GM12878 (cell line): ENCODE measurements at regions not wholly inside any gene's neighbourhood (a gene's known extent, or its start where the extent isn't known, plus 50 kb on each side); places are given as distances from the start of the nearest gene placed in this dataset.

Source experiments
- ATAC-seq: fragments of 200-7000 bp; cut with Tn5 transposase; 3 replicates; pipeline ENCODE4 v1.9.1; 2020; ENCODE audit warnings: mild to moderate bottlenecking, moderate library complexity
- BruUV-seq: library from RNA; stranded (reverse); fragments of 400-500 nt; replicated peaks from 2 replicates; lab custom pipeline; 2021; lab: Mats Ljungman, UMichigan
- CTCF ChIA-PET: fragments of 300-600 bp; sonication (Branson Sonifier 250); formaldehyde crosslinking; extraction: SDS; loops from one replicate; lab custom pipeline; 2021; ENCODE audit warnings: inconsistent platforms; lab: Yijun Ruan, JAX
- POLR2A ChIA-PET: fragments of 350-600 bp; formaldehyde crosslinking; extraction: SDS; loops from one replicate; lab custom pipeline; 2021; ENCODE audit warnings: inconsistent platforms; lab: Charles Lee
- RAD21 ChIA-PET: fragments of 300-600 bp; sonication (Branson Sonifier 250); formaldehyde crosslinking; loops from one replicate; lab custom pipeline; 2023; ENCODE audit warnings: antibody characterized with exemption; ENCODE audit not compliant: unreplicated experiment; lab: Charles Lee
- SMC1A ChIA-PET: fragments of 300-600 bp; sonication (Branson Sonifier 250); formaldehyde crosslinking; loops from one replicate; lab custom pipeline; 2023; ENCODE audit not compliant: unreplicated experiment, uncharacterized antibody; lab: Charles Lee
- DNase-seq: peaks from one replicate; pipeline ENCODE4 v3.0.0-alpha.2; 2011; ENCODE audit warnings: low read depth, low spot score
- FAIRE-seq: peaks from 3 replicates; lab custom pipeline; 2011; peaks lifted over from hg19 to GRCh38; lab: Jason Lieb, UNC
- H2AFZ ChIP-seq: 2 replicates; pipeline ENCODE4 v1.6.0; 2011; ENCODE audit warnings: low read depth, low read length, control low read depth; ENCODE audit not compliant: control insufficient read depth
- H3K27ac ChIP-seq: 2 replicates; pipeline ENCODE4 v1.5.1; 2011; ENCODE audit warnings: control low read depth; ENCODE audit not compliant: control insufficient read depth, insufficient read depth
- H3K27me3 ChIP-seq, 2 experiments: replicated peaks in 1 of 2; 2 replicates each; pipeline versions ENCODE4 v1.6.0 to v1.6.1; 2011; ENCODE audit warnings: low read length in 1 of 2; ENCODE audit not compliant: control insufficient read depth in 2 of 2, insufficient read depth in 2 of 2
- H3K36me3 ChIP-seq, 2 experiments: 2 replicates each; pipeline ENCODE4 v1.5.1; 2011; ENCODE audit warnings: low read length in 1 of 2; ENCODE audit not compliant: control insufficient read depth in 2 of 2, insufficient read depth in 2 of 2
- H3K4me1 ChIP-seq: 2 replicates; pipeline ENCODE4 v1.6.1; 2011; ENCODE audit warnings: mild to moderate bottlenecking, low read length, moderate library complexity, mixed read lengths; ENCODE audit not compliant: control insufficient read depth, insufficient read depth
- H3K4me2 ChIP-seq: 2 replicates; pipeline ENCODE4 v1.6.0; 2011; ENCODE audit warnings: control low read depth; ENCODE audit not compliant: control insufficient read depth, insufficient read depth
- H3K4me3 ChIP-seq: fragments of 200-600 bp; sonication (generic); 2 replicates; pipeline ENCODE4 v1.5.1; 2016
- H3K79me2 ChIP-seq: 2 replicates; pipeline ENCODE4 v1.6.0; 2011; ENCODE audit warnings: low read length; ENCODE audit not compliant: control insufficient read depth, insufficient read depth
- H3K9ac ChIP-seq: 2 replicates; pipeline ENCODE4 v1.8.0; 2011; ENCODE audit warnings: low read length, control low read depth, mixed read lengths; ENCODE audit not compliant: control insufficient read depth, insufficient read depth
- H3K9me3 ChIP-seq: replicated peaks from 3 replicates; pipeline ENCODE4 v1.5.1; 2011; ENCODE audit warnings: mild to moderate bottlenecking, low read length; ENCODE audit not compliant: control insufficient read depth, insufficient read depth
- H4K20me1 ChIP-seq: 2 replicates; pipeline ENCODE4 v1.6.0; 2011; ENCODE audit not compliant: control insufficient read depth, insufficient read depth
- ATF7 ChIP-seq: fragments of 450-650 bp; IDR thresholded peaks from 2 replicates; pipeline ENCODE4 v1.6.1; 2016; ENCODE audit warnings: low read depth, mild to moderate bottlenecking
- BHLHE40 ChIP-seq, 2 experiments: fragments of 450-650 bp in 1 of 2; IDR thresholded peaks; 2 replicates each; pipeline ENCODE4 v1.6.1; 2011 to 2017; ENCODE audit warnings: low read depth in 2 of 2, borderline replicate concordance in 1 of 2, improper control_type of control experiment in 1 of 2, low read length in 1 of 2, mild to moderate bottlenecking in 1 of 2
- MTA2 ChIP-seq: fragments of 450-650 bp; IDR thresholded peaks from 2 replicates; pipeline ENCODE4 v1.6.1; 2016; ENCODE audit warnings: low read depth, mild to moderate bottlenecking, moderate library complexity
- MYB ChIP-seq: fragments of 150-350 bp; IDR thresholded peaks from 2 replicates; pipeline ENCODE4 v1.6.1; 2014; ENCODE audit warnings: mild to moderate bottlenecking, low read depth, low read length, borderline replicate concordance
- NFYA ChIP-seq: IDR thresholded peaks from 2 replicates; pipeline ENCODE4 v1.6.1; 2011; ENCODE audit warnings: low read depth, mild to moderate bottlenecking, low read length, improper control_type of control experiment, borderline replicate concordance
- WGBS: methylation state at CpG from one replicate; pipeline ENCODE4 v1.1.6; 2016; ENCODE audit warnings: low lambda C conversion rate; ENCODE audit not compliant: insufficient replicate concordance, insufficient coverage; ENCODE audit errors: missing lambda C conversion rate; 5-methylcytosine and 5-hydroxymethylcytosine counted together
- in situ Hi-C: fragments of 300-500 bp; cut with MboI; formaldehyde crosslinking; loops from 9 replicates; pipeline ENCODE4 v1.14.3; 2018; ENCODE audit warnings: mixed read lengths
- intact Hi-C: fragments of 100-400 bp; cut with micrococcal nuclease; formaldehyde crosslinking; loops from one replicate; pipeline ENCODE4 v1.14.2; 2022; ENCODE audit not compliant: unreplicated experiment
- TF ChIP-seq, protein P1 (sequence below): fragments of 450-650 bp; IDR thresholded peaks from 2 replicates; pipeline ENCODE4 v1.6.1; 2018; ENCODE audit warnings: borderline replicate concordance, mild to moderate bottlenecking; ENCODE audit not compliant: partially characterized antibody
- TF ChIP-seq, protein P2 (sequence below): fragments of 450-650 bp; IDR thresholded peaks from 2 replicates; pipeline ENCODE4 v1.6.1; 2017; ENCODE audit warnings: mild to moderate bottlenecking, low read depth, inconsistent platforms; ENCODE audit not compliant: poor library complexity, severe bottlenecking

DNA sequence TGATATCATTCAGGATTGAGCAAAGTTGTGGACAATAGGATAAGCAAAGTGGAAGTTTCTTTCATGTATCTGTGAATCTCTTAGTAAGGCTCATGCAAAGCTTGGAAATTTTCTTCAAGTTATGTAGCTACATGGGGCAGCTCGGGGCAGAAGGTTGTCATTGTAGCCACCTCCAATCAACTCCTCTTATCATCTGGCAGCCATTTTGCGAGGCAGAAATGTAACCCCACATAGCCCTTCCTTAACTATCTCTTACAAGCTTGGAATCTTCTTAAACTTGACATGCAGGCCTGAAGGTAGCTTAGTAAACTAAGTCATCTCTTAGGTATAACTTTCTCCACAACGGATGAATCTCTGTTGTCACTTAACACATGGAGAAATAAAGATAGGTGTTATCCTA is 392.8 kb downstream of the AASDHPPT start:
- no peak overlapping the region for H2AFZ ChIP-seq
- ChIA-PET RAD21 (no interaction called here), POLR2A (interaction anchor here (0.9 kb wide), 1 partner anchor 15 kb away, joined by 3 read pairs; no protein-coding TSS in a partner anchor), SMC1A (interaction anchor here (1.0 to 1.6 kb wide), 3 partner anchors 9 to 15 kb away, joined by 3 to 4 read pairs (median 4); no protein-coding TSS in a partner anchor), CTCF (no interaction called here)
- ATAC-seq (no peak), DNase-seq (no peak), FAIRE-seq (no peak)
- H3K27ac ChIP-seq, result no peak overlapping the region
- BruUV-seq, result no TSS peak
- TF ChIP-seq MYB (no peak), ATF7 (no peak), NFYA (no peak), MTA2 (no peak), BHLHE40 (IDR thresholded peaks at IDR 0.05; ENCODE audit: borderline replicate concordance in 1 of 2, low read depth in 2 of 2, low read length in 1 of 2) (no peak)
- TF ChIP-seq, protein P1, sequence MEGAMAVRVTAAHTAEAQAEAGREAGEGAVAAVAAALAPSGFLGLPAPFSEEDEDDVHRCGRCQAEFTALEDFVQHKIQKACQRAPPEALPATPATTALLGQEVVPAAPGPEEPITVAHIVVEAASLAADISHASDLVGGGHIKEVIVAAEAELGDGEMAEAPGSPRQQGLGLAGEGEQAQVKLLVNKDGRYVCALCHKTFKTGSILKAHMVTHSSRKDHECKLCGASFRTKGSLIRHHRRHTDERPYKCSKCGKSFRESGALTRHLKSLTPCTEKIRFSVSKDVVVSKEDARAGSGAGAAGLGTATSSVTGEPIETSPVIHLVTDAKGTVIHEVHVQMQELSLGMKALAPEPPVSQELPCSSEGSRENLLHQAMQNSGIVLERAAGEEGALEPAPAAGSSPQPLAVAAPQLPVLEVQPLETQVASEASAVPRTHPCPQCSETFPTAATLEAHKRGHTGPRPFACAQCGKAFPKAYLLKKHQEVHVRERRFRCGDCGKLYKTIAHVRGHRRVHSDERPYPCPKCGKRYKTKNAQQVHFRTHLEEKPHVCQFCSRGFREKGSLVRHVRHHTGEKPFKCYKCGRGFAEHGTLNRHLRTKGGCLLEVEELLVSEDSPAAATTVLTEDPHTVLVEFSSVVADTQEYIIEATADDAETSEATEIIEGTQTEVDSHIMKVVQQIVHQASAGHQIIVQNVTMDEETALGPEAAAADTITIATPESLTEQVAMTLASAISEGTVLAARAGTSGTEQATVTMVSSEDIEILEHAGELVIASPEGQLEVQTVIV, result no peak
- TF ChIP-seq, protein P2, sequence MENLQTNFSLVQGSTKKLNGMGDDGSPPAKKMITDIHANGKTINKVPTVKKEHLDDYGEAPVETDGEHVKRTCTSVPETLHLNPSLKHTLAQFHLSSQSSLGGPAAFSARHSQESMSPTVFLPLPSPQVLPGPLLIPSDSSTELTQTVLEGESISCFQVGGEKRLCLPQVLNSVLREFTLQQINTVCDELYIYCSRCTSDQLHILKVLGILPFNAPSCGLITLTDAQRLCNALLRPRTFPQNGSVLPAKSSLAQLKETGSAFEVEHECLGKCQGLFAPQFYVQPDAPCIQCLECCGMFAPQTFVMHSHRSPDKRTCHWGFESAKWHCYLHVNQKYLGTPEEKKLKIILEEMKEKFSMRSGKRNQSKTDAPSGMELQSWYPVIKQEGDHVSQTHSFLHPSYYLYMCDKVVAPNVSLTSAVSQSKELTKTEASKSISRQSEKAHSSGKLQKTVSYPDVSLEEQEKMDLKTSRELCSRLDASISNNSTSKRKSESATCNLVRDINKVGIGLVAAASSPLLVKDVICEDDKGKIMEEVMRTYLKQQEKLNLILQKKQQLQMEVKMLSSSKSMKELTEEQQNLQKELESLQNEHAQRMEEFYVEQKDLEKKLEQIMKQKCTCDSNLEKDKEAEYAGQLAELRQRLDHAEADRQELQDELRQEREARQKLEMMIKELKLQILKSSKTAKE, result no peak
- no peaks in the 10 kb centered on the region for H3K36me3 ChIP-seq
- intact Hi-C loops, result no loop called here
- whole genome bisulfite sequencing, result 2% methylated on average over 3 of the region's 3 CpGs
- no peak overlapping the region for H3K9ac ChIP-seq
- H3K4me3 ChIP-seq, result no peak overlapping the region
- no peaks in the 10 kb centered on the region for H3K79me2 ChIP-seq
- no peaks in the 10 kb centered on the region; a peak in 1 of 4 replicates for H3K27me3 ChIP-seq
- no peaks in the 10 kb centered on the region for H3K4me1 ChIP-seq
- no peaks in the 10 kb centered on the region for H4K20me1 ChIP-seq
- in situ Hi-C loops, result no loop called here
- no peak overlapping the region for H3K4me2 ChIP-seq
- no peaks in the 10 kb centered on the region for H3K9me3 ChIP-seq
